Suprapubic skin (tissue), 4 donors: ENCODE measurements at regions not wholly inside any gene's neighbourhood (a gene's known extent, or its start where the extent isn't known, plus 50 kb on each side); places are given as distances from the start of the nearest gene placed in this dataset.
A peak's percentile ranks its signal among the peaks of the same experiment; 100 is the strongest.

Experiments used
- DNase-seq, 2 donors: peaks; one replicate each; pipeline ENCODE4 v3.0.0-alpha.2; 2019; ENCODE audit warnings: low spot score in 2 of 2
- H3K27ac ChIP-seq: fragments of 200-600 bp; sonication (generic); one replicate; pipeline ENCODE4 v1.5.1; 2019
- H3K27me3 ChIP-seq: fragments of 200-600 bp; sonication (generic); one replicate; pipeline ENCODE4 v1.5.1; 2019
- H3K36me3 ChIP-seq: fragments of 200-600 bp; sonication (generic); one replicate; pipeline ENCODE4 v1.5.1; 2019
- H3K4me1 ChIP-seq: fragments of 200-600 bp; sonication (generic); one replicate; pipeline ENCODE4 v1.5.1; 2019
- H3K4me3 ChIP-seq: fragments of 200-600 bp; sonication (generic); one replicate; pipeline ENCODE4 v1.5.1; 2019; ENCODE audit warnings: mild to moderate bottlenecking
- H3K9me3 ChIP-seq: fragments of 200-600 bp; sonication (generic); one replicate; pipeline ENCODE4 v1.5.1; 2019
- CTCF ChIP-seq, 2 donors: fragments of 200-600 bp in 1 of 2; fragments of 450-650 bp in 1 of 2; sonication (generic) in 1 of 2; IDR thresholded peaks; one replicate each; pipeline ENCODE4 v1.5.1; 2016 to 2019; ENCODE audit warnings: antibody characterized with exemption in 2 of 2, mild to moderate bottlenecking in 1 of 2, moderate library complexity in 1 of 2
- EP300 ChIP-seq: sonication (generic); formaldehyde crosslinking; IDR thresholded peaks from one replicate; pipeline ENCODE4 v1.6.1; 2017; ENCODE audit warnings: antibody characterized with exemption
- POLR2A ChIP-seq, 2 donors: fragments of 450-650 bp; IDR thresholded peaks; one replicate each; pipeline ENCODE4 v1.6.1; 2017; ENCODE audit warnings: antibody characterized with exemption in 2 of 2, mild to moderate bottlenecking in 2 of 2, moderate library complexity in 2 of 2
- POLR2AphosphoS5 ChIP-seq, 3 donors: sonication (generic); formaldehyde crosslinking; IDR thresholded peaks; one replicate each; pipeline ENCODE4 v1.6.1; 2017; ENCODE audit warnings: antibody characterized with exemption in 3 of 3
- WGBS: methylation state at CpG from one replicate; pipeline ENCODE4 v1.1.5; 2018; 5-methylcytosine and 5-hydroxymethylcytosine counted together

DNA sequence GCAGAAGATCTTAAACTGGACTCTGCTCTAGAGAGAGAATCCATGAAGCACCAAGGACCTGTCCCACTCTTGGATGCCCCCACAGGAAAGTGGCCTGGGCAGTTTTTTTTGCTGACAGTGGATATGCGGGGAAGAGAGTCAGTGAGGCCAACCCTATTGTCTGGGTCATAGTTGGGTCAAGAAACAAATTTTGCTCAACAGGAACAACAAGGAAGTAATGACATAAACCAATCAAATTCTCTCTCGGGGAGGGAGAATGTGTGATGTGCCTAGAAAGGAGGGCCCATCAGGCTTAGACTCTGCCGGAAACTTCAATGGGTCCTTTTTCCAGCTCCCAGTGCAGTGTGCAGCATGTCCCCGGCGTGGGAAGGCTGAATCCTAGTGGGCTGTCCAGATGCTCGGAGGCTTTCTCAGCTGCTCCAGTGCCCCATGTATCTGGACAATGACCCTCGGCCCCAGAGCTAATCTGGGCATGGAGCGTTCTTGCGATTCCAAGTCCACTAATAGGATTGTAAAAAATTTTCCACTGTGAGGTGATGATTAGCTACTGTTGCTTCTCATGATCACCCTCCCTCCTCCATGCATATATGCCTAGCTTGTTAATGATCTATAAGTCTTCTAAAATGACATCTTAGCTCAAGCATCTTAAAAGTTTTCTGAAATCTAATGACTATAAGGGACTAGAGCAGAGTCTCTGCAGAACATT, 101.0 kb downstream of the SNX19 start:
- peaks cover 5% of the 10 kb centered on the region for H3K4me1 ChIP-seq
- H3K9me3 ChIP-seq = no peaks in the 10 kb centered on the region
- TF ChIP-seq POLR2A (IDR thresholded peaks at IDR 0.05) = no peak
- no peak for TF ChIP-seq EP300
- no peak for TF ChIP-seq POLR2AphosphoS5 (IDR thresholded peaks at IDR 0.05)
- no peak for TF ChIP-seq CTCF (IDR thresholded peaks at IDR 0.05)
- no peaks in the 10 kb centered on the region for H3K36me3 ChIP-seq
- DNase-seq = no peak
- no peak overlapping the region for H3K4me3 ChIP-seq
- H3K27ac ChIP-seq = no peak overlapping the region
- 99% methylated on average over 9 of the region's 9 CpGs for WGBS
- H3K27me3 ChIP-seq = no peaks in the 10 kb centered on the region

DNA sequence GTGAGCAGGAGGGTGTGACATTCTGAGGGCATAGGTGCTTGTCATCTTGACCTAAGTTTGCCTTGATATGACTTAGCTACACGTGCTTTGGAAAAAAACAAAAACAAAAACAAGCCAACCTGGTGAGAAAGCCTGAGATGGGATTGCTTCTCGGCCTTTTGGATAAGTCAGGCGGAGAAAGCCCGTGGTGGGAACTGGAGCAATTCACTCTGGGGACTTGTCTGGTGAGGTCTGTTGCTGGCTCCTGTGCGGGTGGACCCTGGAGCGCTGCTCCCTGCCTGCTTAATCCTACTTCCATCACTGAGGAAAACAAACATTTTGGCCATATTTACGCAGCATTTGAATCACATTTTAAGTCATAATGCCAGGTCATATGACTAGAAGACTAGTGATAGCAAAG, 100.3 kb downstream of the SNX19 start:
- Histone ChIP-seq H3K4me3 (no peak overlapping the region), H3K27ac (no peak overlapping the region), H3K27me3 (no peaks in the 10 kb centered on the region), H3K9me3 (no peaks in the 10 kb centered on the region), H3K36me3 (no peaks in the 10 kb centered on the region), H3K4me1 (peaks cover 5% of the 10 kb centered on the region)
- TF ChIP-seq POLR2A (IDR thresholded peaks at IDR 0.05) (no peak), EP300 (no peak), POLR2AphosphoS5 (IDR thresholded peaks at IDR 0.05) (no peak), CTCF (IDR thresholded peaks at IDR 0.05) (no peak)
- no peak for DNase-seq
- WGBS = 80% methylated on average over 7 of the region's 7 CpGs

GRCh38 chr11:130816546-130817329, 99.5 kb downstream of the SNX19 start:
- Histone ChIP-seq H3K4me3 (no peak overlapping the region), H3K27ac (no peak overlapping the region), H3K9me3 (no peaks in the 10 kb centered on the region), H3K36me3 (no peaks in the 10 kb centered on the region), H3K4me1 (peaks cover 5% of the 10 kb centered on the region), H3K27me3 (no peaks in the 10 kb centered on the region)
- peak in 1 of 2 donors; percentile 66 for DNase-seq
- 59% methylated on average over 15 of the region's 15 CpGs for WGBS
- no peak for TF ChIP-seq EP300
- no peak for TF ChIP-seq POLR2A (IDR thresholded peaks at IDR 0.05)
- peak in 2 of 3 donors; percentile 76 to 85 for TF ChIP-seq POLR2AphosphoS5 (IDR thresholded peaks at IDR 0.05)
- no peak for TF ChIP-seq CTCF (IDR thresholded peaks at IDR 0.05)

DNA sequence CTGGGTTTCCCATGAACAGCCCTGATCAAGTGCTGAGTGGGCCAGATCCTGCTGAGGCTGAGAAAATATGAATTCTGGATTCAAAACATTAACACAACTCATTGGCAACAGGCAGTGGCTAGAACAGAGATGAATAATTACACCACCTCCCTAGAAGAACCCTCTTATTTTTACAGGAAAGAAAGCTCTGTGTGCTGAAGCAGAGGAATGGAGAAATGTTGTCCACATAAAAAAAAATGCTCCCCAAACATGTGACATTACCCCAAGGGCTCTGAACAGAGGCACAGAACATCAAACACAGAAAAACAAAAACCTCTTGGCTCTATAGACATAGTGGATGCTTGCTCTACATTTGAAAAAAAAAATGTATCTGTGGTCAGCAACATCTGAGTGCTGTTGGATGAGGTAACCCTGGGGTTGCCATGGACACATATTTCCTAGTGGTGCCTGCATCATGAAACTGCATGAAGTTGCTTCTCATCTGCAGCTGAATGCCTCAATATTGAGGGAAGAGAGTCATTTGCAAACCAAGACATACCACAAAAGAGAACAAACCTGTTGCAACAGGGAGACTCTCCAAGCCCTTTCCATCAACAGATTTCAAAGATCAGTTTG, 98.8 kb downstream of the SNX19 start:
- no peak for DNase-seq
- Histone ChIP-seq H3K4me1 (peaks cover 5% of the 10 kb centered on the region), H3K4me3 (no peak overlapping the region), H3K36me3 (no peaks in the 10 kb centered on the region), H3K27me3 (no peaks in the 10 kb centered on the region), H3K9me3 (no peaks in the 10 kb centered on the region), H3K27ac (no peak overlapping the region)
- TF ChIP-seq POLR2AphosphoS5 (IDR thresholded peaks at IDR 0.05) = no peak
- no peak for TF ChIP-seq CTCF (IDR thresholded peaks at IDR 0.05)
- no peak for TF ChIP-seq POLR2A (IDR thresholded peaks at IDR 0.05)
- TF ChIP-seq EP300 = no peak

DNA sequence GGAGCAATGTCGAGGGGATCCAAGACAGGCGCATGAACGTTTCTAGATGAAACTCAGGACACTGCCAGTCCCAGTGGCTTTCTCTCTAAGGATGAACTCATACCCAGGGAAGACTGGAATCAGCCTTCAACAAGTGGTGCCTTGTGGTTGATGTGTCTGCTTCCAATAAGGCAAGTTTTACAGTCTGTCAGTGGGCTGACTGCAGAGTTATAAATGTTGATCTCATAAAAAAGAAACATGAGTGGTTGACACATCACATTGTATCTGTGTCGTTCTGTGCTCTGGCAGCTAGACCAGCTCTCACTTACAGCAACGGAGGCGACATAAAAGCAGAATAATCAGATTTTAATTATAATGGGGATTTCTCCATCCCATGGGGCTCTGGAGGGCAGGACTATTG, 96.7 kb downstream of the SNX19 start:
- WGBS = 49% methylated on average over 6 of the region's 6 CpGs
- no peaks in the 10 kb centered on the region for H3K36me3 ChIP-seq
- H3K4me1 ChIP-seq = peaks cover 5% of the 10 kb centered on the region
- H3K27me3 ChIP-seq = no peaks in the 10 kb centered on the region
- no peak overlapping the region for H3K27ac ChIP-seq
- no peak overlapping the region for H3K4me3 ChIP-seq
- no peaks in the 10 kb centered on the region for H3K9me3 ChIP-seq
- DNase-seq = no peak
- no peak for TF ChIP-seq POLR2A (IDR thresholded peaks at IDR 0.05)
